GM18907 (cell line): ENCODE measurements at regions not wholly inside any gene's neighbourhood (a gene's known extent, or its start where the extent isn't known, plus 50 kb on each side); places are given as distances from the start of the nearest gene placed in this dataset.
"Not testable (repeated sequence)": the region's sequence is repeated elsewhere in the genome, so short reads cannot be mapped to it uniquely, and the experiment has no call there.

Source experiments
- ATAC-seq: cut with Tn5 transposase; IDR thresholded peaks from one replicate; pipeline ENCODE4 v1.9.1; 2021; ENCODE audit warnings: mild to moderate bottlenecking, moderate library complexity; ENCODE audit not compliant: unreplicated experiment

DNA sequence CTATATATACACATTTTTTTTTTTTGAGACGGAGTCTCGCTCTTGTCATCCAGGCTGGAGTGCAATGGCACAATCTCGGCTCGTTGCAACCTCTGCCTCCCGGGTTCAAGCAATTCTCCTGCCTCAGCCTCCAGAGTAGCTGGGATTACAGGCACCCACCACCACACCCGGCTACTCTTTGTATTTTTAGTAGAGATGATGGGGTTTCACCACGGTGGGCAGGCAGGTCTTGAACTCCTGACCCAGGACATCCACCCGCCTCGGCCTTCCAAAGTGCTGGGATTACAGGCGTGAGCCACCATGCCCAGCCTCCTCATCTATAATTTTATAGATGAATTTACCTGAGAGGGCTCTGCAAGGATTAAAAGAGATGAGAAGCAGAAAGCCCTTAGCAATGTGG, 274.0 kb downstream of the FAM43A start:
- ATAC-seq, result not testable (repeated sequence)

DNA sequence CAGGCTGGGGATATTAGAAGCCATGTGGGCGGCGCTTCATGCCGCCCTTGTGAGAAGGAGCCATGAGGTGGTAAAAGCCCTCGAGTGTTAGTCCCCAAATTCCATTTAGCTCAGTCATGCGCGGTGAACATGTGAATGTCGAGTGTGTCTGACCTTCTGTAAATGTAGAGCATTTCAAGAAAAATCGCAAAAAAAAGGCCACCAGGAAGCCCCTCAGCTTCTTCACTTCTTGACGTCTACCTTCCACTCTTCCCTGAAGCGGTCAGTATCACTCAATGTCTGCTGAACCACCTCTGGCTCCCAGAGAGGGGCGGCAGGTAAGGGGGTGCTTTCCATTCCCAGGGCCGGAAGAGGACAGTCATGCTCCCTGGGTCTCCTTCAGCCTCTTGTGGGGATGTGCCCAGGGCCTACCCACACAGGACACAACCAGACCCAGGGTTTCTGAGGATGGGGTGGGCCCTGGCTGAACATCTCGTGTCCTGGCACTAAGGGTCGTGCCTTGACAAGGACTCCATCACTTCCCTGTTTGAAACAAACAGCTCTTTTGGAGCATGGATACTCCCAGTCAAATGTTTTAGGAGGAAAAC, 274.9 kb downstream of the FAM43A start:
- ATAC-seq, result no peak

DNA sequence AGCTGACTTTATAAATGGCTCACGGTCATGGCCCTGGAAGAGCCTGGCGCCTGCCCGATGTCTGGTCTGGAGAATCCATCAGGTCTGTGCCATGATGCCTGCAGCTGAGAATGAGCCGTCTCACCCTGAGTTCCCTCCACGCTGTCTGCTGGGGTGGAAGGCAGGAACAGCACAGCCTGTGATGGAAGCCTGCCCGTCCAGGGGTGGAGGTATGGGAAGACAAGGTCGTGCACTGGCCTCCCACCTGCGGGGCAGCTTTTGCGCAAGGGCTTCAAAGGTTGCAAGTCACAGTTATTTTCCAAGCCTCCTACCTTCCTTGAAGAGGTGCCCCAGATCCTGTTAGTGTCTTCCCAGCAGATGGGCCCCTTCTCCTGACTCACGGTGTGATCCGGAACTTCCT, 275.5 kb downstream of the FAM43A start:
- no peak for ATAC-seq

DNA sequence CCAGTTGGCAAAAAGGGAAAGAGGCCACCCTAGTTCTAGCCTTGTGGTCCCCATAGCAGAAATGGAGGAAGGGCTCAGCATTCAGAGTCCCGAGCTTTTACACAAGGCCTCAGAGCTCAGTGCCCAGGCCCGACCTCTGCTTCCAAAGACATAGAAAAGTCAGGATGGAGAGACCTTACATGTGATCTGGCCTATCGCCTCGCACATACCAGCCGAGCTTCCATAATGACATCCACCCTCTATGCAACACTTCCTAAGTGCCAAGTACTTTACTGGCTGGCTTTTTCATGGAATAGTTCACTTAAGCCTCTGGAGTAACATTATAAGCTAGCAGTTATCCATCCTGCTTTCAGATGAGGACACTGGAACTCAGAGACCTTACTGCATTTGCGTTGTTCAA, 275.9 kb downstream of the FAM43A start:
- ATAC-seq, result no peak

DNA sequence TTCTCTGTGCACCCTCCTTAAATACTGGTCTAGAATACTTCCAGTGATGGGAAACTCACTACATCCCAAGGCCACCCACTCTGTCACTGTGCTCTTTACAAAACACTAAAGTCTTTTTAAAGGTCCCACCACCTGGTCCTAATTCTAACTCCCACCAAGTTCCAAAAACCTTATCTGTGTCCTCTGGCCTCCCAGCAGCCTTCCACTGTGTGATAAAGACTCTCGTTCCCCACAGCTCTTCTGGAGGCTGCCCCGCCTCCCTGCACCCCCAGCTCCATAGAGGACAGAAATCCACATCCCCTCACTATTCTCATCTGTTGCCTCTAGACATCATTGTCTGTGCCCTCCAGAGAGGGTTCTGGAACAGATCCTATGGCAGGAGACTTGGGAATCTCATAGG, 276.4 kb downstream of the FAM43A start:
- ATAC-seq, result no peak

DNA sequence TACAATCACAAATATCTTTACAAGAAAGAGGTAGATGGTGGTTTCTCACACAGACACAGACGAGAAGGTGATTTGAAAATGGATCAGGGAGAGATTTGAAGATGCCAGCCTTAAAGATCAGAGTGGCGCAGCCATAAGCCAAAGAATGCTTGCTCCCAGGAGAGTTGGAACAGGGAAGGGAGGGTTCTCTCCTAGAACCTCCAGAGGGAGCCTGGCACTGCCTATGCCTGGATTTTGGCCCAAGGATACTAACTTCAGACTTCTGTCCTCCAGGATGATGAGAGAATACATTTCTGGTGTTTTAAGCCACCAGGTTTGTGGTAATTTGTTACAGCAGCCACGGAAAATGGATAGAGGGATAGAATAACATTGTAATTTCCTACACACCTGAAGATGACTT, 279.1 kb downstream of the FAM43A start:
- ATAC-seq, result no peak

DNA sequence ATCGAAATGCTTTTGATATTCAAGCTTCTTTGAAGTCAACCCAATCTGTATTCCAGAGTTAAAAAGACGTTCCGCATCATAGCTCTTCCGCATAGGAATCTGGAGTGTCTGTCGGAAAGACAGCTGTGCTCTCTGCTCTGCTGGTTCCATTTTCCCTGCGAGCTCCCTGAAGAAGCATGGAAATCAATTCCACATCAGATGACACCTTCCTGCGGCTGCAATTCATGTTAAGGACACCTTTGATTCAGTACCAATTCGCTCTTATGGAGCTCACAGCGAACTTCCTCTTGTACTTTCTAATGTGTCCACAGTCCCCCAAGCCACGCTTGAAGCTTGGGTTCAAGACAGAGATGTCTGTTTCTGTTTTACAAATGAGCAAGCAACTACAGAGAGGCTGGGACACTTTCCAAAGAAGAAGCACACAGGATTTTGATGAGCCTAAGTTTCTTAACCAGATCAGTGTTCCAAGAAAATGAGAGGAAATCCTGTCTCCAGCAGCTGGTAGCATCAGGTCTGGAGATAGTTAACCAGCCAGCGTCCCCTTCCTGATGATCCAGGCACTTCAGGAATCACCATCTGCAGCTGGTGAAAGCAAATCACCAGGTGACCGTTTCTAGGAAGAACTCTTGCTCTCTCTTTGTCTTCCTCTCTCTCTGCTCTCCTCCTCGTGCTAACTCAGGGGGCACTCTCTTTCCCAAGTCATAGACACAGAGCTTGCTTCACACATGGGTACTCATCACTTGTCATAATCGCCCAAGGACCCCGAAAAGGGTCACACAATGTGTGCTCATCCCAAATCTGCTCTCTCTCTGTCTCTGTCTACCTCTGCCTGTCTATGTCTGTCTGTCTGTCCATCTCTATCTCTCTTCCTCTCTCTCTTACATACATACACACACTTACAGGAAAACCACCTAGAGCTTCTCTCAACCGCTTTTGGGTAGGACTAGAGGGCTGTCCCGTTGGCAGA, 281.8 kb downstream of the FAM43A start:
- no peak for ATAC-seq

DNA sequence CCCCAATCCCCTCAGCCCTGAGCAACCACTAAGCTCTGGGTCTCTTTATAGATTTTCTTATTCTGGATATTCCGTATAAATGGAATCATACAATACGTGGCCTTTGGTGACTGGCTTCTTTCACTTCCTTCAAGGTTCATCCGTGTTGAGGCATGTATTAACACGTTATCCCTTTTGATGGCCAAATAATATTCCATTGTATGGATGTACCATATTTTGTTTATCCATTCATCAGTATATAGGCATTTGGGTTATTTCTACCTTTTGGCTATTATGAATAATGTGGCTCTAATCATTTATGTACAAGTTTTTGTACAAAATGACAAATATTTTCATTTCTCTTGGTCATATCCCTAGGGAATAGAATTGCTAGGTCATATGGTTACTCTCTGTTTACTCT, 284.4 kb downstream of the FAM43A start:
- ATAC-seq, result no peak

DNA sequence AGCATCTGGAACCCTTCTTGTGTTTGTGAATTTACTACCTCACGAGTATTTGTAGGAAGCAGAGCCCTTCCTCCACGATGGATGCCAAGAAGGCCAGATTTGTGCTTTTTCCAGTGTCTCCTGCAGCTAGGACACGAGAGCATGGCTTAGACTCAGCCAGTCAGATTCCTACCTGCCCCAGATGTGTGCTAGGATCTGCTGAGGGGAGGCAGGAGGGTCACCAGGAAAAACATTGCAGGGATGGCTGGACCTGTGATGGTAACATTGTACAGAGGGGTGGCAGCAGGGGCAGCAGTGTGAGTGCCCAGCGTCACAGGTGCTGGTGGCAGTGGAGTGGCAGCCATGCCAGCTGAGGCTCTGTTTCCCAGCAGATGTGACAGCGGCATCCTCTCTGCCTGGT, 285.3 kb downstream of the FAM43A start:
- ATAC-seq, result no peak

DNA sequence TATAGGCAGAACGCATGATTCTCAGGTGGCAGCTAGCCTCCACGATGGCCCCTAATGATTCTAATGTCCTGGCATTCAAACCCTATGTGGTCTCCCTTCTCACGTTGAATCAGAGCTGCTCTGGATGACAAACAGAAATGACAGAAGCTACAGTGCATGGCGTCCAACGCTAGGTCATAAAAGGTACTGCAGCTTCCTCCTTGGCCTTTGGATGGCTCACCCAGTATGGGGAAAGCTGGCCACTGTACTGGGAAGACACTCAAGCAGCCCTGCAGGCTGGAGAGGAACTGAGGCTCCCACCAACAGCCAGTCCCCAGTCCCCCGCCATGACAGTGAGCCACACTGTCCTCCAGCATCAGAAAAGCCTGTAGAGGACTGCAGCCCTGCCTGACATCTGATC, 286.3 kb downstream of the FAM43A start:
- ATAC-seq, result no peak

DNA sequence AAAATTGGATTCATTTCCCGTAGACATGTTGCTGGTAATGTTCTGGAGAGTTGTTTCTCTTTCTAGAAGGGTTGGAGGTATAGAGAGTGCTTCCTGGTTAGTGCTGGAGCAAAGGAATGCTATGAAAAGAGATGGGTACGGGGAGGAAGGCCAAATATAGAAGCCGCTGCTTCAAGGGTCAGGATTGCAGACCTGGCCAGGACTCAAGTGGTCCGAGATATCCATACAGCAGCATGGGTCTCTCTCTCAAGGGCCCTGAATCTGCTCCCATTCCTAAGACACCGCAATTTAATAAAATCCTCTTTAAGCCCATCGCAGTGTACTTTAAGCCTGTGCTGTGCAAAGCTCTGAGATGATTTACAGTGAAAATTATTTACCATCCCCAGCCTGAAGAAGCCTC, 287.0 kb downstream of the FAM43A start:
- no peak for ATAC-seq

DNA sequence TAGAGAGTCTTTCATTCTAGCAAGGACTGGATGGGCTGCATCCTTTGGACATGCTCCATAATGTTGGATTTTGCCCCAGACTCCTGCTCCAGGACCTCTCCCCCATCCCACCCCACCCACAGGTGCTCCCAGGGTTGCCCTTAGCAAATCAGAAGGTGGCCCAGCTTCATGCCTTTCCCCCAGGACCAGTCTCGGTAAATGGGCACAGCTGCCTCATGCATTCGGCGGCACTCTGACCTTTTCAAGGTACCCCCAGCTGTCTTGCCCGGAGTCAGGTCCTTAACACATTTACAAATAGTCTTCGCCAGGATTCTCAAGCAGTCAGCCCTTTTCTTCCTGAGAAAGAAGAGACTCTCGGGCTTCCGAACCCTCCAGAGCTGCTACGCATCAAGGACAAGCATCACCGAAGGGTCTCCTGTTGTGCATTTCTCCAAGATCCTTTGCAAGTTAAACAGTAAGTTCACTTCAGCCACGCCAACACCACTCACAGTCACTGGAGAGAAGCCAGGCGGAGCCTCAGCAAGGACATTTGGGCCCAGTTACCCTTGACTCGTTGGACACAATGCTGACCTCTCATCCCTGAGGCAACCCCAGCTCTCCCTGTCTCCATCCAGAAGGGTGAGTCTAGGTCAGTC, 287.8 kb downstream of the FAM43A start:
- no peak for ATAC-seq

DNA sequence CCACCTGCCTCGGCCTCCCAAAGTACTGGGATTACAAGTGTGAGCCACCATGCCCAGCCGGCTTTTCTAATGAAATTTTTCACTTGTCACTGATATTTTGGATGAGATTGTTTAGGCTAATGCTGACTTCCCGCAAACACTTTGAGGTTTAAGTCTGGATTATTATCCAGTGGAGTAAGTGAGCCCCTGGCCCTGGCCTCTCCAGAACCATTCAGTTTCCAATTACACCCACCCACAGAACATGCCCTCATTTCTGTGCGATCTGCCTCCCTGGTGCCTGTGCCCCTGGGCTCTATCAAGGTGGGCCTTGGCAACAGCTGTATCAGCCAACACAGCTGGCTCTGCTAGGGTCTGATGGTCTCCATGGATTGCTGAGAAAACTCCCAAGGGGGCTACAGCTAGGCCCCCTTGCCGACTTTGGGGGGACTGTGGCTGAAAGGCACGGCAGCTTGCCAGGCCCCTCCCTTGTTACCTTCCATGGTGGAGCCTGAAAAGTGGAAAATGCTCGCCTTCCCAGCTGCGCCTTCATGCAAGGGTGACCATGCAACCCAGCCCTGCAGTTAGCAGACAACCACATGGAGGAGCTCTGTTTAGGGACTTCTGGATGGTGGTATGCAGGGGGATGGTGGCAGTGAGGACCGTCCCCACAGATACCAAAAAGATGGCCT, 288.9 kb downstream of the FAM43A start:
- ATAC-seq, result no peak

DNA sequence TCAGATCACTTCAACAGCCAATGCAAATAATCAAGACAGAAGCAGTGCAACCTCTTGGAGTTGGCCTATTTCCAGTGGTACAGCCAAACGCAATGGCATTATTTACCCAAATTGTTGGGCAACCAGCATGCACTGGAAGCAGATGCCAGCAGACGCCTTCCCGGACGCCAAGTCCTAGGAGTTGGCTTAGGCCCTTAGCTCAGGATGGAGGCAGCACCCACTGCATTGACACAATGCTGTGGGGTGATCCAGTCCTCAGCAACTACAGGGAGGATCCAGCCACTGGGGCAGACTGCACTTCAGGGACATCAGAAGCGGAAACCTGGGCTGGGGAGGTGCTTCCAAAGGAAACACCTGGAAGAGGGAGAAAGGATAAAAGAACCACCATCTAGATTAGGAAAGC, 290.4 kb downstream of the FAM43A start:
- no peak for ATAC-seq

DNA sequence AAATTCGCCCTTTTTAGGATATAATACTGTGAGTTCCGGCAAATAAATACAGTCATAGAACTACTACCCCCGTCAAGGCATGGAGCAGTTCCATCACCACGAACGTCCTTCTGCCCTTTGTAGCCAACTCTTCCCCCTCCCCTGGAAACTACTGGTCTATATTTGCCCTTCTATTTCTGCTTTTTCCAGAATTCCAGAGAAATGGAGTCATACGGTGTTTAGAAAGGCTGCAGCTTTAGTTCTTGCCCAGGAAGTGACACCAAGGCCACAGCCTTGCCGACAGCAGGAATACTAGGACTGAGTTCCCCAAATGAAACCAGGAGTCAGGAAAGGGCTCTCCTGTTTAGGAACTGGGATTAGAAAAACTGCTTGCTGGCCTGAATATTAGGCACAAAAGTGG, 291.2 kb downstream of the FAM43A start:
- no peak for ATAC-seq

DNA sequence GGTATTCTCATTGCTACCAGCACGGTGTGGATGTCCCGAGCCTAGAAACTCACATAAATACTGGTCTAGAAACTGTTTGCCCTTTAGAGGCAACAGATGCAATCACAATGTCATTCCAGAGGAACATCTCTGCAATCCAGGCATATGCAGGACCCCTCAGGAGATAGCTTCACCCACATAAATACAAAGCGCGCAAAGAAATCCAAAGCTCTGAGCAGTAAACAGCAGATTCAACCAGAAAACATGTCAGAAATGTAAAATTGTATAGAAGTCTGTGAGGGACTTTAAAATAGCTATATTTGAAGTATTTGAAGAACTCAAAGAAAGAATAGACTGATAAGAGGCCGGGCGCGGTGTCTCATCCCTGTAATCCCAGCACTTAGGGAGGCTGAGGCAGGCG, 291.7 kb downstream of the FAM43A start:
- no peak for ATAC-seq

DNA sequence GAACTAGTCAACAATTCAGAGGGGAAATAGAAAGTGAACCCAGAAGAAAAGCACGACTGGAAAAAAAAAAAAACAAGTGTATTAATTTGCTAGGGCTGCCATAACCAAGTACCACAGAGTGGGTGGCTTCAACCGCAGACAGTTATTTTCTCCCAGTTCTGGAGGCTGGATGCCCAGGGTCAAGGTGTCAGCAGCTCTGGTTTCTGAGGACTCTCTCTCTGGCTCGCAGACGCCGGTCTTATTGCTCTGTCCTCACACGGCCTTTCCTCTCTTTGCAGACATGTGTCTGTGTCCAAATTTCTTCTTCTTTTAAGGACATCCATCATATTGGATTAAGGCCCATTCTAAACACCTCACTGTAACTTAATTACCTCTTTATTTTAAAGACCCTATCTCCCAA, 291.8 kb downstream of the XXYLT1 start:
- no peak for ATAC-seq

DNA sequence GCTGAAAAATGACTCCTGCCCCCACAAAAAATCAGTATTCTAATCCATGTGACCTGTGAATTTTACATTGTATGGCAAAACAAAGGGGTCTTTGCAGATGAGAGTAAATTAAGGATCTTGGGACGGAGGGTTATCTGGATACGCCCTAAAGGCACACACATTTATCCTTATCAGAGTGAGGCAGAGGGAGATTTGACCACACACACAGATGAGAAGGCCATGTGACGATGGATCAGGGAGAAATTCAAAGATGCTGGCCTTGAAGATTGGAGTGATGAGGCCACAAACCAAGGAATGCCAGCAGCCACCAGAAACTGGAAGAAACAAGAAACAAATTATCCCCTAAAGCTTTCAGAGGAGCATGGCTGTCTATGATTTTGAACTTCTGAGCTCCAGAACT, 288.5 kb downstream of the XXYLT1 start:
- no peak for ATAC-seq

DNA sequence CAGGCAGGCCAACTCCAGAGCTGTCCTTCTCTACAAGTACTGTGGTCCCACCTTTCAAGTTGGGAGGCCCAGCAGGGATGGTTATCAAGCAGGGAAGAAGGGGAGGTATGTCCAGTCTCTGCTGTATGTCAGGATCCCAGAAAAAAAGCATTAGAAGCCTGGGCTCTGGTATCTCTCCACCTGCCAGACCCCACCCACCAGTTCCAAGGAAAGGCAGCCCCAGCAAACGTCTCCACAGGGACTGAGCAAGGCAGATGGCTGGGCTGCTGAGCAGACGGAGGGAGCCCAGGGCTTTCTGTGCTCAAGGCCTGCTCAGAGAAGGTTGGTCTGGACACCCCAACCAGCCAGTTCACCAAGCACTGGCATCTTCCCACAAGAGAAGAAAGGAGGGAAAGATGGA, 287.8 kb downstream of the XXYLT1 start:
- no peak for ATAC-seq

DNA sequence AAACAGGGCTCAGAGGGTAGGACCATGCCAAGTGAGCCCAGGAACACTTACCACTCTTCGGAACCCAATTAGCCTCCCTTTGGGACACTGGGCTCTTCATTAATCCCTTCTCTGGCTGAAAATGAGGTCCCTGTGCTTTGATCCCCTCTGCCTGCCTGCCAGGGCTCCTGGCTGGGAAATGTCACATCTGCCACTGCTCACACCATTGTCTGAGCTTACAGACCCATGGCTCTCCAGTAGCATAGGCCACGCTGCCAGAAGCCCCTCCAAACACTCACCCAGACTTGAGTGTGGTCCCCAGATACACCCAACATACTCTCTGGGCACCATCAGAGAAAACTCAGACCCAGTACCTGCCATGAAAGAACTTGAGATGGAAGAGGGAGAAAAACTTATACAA, 287.3 kb downstream of the XXYLT1 start:
- ATAC-seq, result no peak

DNA sequence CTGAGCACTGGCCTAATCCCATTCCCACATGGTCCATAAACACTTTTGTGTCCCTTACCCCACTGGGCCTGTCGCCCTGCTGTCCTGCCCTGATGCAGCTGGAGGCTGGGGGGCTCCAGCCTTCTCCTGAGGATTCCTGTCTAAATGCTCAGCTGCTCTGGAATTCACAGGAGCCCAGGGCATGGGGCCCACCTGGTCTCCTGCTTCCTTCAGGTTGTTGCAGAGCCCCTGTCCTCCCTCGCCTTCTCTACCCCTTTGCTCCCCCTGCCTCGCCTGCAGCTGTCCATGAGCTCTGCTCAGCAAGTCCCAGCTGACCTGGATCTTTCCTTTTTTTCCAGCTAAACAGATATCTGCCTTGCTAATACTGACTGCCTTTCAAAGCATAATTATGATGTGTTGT, 286.9 kb downstream of the XXYLT1 start:
- no peak for ATAC-seq

DNA sequence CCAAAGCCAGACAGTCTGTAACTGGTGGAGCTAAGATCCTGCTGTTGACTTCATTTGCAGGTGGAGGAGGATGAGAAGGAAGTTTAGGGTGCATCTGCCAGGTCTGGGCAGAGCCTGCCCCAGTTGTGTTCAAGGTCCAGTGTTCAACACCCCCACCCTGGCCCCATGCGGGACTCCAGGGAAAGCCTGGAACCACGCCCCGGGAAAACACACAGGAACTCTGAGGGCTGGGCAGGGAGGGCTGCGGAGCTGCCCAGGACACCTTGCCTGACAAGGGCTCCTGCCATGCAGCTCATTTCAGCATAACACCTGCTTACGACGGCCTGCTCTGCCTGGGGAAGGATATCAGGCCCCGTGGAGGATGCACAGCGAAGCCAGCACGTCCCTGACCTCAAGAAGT, 286.3 kb downstream of the XXYLT1 start:
- ATAC-seq, result no peak
